Choroid plexus epithelial cell (primary cell): ENCODE measurements at regions not wholly inside any gene's neighbourhood (a gene's known extent, or its start where the extent isn't known, plus 50 kb on each side); places are given as distances from the start of the nearest gene placed in this dataset.

Source experiments
- DNase-seq: peaks from one replicate; pipeline ENCODE4 v3.0.0-alpha.2; 2010; ENCODE audit warnings: low read depth
- H3K4me3 ChIP-seq: 2 replicates; pipeline ENCODE4 v1.5.1; 2011; ENCODE audit warnings: low read depth, mild to moderate bottlenecking, control low read depth, low read length, moderate library complexity
- TF ChIP-seq, protein P1 (sequence below): conservative IDR thresholded peaks from 2 replicates; pipeline ENCODE4 v1.5.1; 2011; ENCODE audit warnings: low read depth, mild to moderate bottlenecking, control low read depth, inconsistent platforms, low read length, moderate library complexity

DNA sequence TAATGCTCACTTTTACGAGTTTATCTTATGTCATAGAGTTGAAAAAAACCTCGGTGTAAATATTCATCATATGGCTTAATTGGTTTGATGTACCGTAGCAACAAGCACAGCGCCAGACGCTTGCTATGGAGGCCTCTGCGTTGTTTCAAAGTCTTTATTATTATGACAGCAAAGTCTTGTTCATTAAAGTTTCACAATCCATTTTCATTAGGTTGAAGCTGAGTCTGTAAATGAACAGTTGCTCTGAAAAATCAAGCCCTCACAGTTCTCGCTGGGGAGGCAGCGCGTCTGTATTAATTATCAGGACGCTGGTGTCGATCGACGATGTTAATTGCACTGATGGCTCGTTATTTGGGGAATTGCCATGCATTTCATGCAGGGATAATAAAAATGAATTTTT, 185.6 kb downstream of the INSC start:
- DNase-seq, result no peak
- TF ChIP-seq, protein P1, sequence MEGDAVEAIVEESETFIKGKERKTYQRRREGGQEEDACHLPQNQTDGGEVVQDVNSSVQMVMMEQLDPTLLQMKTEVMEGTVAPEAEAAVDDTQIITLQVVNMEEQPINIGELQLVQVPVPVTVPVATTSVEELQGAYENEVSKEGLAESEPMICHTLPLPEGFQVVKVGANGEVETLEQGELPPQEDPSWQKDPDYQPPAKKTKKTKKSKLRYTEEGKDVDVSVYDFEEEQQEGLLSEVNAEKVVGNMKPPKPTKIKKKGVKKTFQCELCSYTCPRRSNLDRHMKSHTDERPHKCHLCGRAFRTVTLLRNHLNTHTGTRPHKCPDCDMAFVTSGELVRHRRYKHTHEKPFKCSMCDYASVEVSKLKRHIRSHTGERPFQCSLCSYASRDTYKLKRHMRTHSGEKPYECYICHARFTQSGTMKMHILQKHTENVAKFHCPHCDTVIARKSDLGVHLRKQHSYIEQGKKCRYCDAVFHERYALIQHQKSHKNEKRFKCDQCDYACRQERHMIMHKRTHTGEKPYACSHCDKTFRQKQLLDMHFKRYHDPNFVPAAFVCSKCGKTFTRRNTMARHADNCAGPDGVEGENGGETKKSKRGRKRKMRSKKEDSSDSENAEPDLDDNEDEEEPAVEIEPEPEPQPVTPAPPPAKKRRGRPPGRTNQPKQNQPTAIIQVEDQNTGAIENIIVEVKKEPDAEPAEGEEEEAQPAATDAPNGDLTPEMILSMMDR, result no peak
- H3K4me3 ChIP-seq, result no peak overlapping the region

DNA sequence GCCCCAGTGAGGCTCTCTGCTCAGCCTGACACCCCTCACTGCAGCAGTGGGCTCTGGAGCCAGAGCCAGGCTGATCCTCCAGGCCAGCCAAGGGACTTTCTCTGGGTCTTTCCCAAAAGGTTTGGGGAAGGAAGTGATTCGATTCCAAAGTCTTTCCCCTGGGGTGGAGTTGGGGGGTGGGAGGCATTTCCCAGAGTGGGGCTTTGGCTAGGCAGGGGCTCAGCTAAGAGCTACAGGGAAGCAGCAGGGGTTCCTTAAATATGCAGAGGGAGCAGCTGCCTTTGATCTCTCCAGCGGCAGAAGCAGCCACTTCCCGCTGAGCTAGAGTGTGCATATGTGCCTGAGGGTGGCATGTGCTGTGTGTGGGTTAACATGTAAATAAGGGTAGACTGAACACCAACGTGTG, 192.9 kb downstream of the INSC start:
- TF ChIP-seq, protein P1, result no peak
- no peak for DNase-seq
- H3K4me3 ChIP-seq, result no peak overlapping the region

DNA sequence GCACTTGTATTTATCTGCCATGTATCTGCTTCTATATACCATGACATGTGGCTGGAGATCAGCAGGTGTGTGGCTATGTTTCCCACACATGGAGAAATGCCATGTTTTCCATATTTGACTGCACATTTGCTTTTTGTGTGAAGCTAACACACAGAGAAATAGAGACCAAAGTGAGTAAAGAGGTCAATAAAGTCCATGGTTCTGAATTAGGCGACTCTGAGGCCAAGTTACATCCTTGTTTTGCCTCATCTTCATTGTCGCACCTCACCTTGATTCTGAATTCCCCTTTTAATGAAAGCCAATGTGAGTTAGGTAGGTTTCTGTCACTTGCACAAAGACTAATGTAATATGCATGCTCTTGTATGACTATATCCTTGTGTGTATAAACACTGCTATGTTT, 194.1 kb downstream of the INSC start:
- TF ChIP-seq, protein P1, result no peak
- no peak for DNase-seq
- H3K4me3 ChIP-seq, result no peak overlapping the region

DNA sequence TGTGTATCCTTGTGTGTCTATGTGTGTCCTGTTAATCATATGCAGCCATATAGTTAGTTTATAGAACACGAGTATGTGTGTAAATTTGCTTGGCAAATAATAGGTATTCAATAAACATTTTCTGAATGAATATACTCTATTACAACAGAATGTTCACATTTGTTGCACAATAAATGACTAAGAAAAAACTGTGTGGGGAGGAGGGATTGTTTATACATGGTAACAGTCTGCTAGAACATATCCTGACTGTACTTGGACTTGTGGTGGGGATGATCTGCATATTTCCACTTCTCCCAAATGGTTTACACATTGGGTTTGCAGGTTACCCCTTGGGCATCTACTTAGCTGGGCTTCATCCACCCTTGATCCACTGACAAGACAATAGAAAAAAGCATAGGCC, 194.6 kb downstream of the INSC start:
- TF ChIP-seq, protein P1, result no peak
- DNase-seq, result no peak
- no peak overlapping the region for H3K4me3 ChIP-seq

DNA sequence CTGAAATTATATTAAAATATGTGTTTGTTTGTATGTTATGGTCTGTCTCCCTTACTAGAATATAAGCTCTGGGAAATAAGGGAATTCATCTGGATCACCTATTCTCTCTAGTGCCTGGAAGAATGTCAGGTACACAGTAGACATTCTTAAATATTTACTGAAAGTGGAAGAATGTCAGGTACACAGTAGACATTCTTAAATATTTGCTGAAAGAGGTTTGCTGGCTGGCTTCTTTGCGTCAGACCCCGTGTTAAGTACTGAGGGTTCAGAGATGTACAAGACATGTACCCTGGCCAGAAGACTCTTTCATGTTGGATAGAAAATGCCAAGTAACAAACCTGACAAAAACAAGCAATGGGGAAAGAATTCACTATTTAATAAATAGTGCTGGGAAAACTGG, 199.1 kb downstream of the INSC start:
- TF ChIP-seq, protein P1, result no peak
- H3K4me3 ChIP-seq, result no peak overlapping the region
- DNase-seq, result no peak

DNA sequence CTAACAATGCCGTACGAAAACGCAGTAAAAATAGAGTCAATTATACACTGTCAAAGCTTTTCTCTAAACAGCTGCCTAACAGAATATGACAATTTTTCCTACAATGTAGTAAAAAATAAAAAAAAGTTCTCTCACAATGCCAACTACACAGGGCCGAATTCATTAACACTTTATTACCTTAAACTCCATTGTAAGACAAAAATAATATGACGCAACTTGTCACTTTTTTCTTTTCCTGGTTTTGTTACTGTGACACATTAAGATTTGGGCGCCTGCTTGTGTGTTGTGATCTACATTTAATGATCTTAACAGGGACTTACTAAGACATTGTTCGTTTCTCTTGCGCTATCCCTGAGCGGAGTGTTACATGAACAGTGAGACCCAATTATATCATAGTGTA, 204.1 kb downstream of the INSC start:
- DNase-seq, result no peak
- TF ChIP-seq, protein P1, result no peak
- H3K4me3 ChIP-seq, result no peak overlapping the region

DNA sequence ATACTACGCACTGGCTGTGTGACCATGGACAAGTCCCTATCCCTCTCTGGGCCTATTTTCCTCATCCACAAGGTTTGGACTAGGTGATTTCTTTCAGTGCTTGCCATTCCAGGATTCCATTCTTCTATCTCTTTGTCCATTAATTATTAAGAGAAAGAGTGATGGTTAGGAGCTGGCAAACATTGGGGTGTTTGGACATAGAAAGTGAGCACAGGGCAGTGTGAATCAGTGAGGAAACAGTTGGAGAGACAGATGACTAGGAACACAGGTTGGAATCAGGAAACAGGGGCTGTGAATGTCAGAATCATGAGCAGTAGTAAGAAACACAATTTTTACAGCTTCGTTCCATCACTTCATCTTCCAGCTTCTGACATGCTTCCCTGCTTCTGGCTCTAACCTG, 211.8 kb downstream of the INSC start:
- no peak for DNase-seq
- TF ChIP-seq, protein P1, result no peak
- H3K4me3 ChIP-seq, result no peak overlapping the region
